CD4-positive, alpha-beta T cell treated with Interleukin-17A for 1 hour (primary cell): ENCODE measurements at regions not wholly inside any gene's neighbourhood (a gene's known extent, or its start where the extent isn't known, plus 50 kb on each side); places are given as distances from the start of the nearest gene placed in this dataset.

Experiments
- DNase-seq: peaks from one replicate; pipeline ENCODE4 v3.0.0-alpha.2; 2020

DNA sequence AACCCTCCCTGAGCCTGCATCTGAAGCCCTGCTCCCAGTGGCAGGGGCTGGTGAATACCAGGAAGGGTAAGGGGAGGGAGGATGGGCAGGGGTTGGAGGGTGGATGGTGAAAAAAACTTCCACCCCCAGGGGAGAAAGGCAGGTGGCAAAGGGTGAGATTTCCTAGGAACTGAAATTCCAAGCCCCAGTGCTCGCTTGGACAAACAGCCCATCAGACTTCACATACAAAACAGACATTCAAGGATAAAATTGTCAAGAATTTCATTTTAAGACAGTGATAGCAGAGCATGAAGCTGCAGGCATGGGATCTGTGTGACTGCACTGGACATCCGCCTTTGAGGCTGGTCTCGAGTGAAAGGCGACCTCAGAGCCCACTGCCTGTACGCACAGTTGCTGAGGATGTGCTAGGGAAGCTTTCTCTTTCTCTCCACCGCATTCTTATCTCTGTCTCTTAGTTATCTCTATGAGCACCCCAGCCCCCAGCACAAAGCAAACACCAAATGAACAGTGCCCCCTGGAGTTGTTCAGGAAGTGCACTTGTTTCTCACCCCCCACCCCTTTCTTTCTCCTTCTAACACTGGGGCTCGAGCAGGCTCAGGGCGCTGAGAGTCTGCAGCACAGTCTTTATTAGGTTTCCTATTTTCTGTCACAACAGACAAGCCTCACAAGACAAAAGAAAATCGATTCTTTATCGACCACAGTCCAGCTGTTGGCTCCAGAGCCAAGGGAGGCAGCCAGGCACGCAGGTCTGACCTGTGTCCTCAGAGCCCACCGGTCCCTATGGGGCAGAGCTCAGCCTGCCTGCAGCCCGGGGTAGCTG lies 237.3 kb upstream of the NCAM1 start:
- no peak for DNase-seq

DNA sequence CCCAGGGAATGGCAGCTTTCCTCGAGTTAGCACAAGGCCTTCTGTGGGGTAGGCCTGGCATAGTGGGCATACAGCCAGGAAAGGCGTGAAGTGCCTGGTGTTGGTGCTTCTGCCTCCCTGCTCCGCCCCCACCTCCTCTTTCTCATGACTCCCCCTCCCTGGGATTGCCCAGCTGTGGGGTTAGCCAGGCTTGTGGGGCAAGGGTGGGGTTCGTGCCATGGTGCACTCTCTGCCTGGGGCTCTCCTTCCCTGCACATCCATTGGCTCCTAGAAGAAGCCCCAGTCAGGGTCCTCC lies 236.8 kb upstream of the NCAM1 start:
- DNase-seq, result no peak

DNA sequence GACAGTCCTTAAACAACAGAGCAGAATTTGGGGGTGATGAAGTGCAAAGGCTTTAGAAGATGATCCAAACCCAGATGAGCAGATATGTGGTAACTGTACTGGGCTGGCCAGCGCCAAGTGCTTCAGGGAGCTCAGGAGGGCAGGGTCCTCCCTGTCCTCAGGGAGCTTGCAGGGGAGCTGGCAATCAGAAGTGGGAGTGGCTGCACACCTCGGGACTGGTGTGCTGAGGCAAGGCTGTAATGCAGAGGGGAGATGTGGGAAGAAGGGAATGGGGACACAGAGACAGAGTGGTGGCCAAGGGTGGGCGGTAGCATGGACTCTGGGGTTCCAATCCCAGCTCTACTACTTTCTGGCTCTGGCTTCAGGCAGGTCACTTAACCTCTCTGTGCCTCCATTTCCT lies 235.6 kb upstream of the NCAM1 start:
- no peak for DNase-seq

DNA sequence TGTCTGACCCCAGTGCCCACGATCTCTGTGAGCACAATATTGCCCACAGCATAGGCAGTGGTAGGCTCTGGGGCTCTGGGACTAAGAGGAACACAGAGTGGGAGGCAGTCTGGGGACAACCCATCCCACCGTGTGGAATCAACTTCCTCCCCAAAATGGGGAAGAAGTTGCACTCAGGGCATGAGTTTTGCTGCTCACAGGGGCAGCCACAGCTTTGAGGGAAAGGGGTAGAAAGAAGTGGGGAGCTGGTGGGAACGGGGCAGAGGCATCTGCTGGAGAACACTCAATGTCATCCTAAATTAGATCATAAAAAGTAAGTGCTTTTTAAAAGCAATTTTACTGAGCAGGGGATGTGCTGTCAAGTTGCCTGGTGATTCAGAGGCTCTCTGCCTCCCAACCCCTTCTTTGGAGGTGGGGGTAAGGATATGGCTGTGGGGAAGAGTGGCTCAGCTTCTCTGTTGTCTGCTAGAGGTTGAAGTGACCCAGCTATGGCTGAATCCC lies 233.8 kb upstream of the NCAM1 start:
- DNase-seq, result no peak

DNA sequence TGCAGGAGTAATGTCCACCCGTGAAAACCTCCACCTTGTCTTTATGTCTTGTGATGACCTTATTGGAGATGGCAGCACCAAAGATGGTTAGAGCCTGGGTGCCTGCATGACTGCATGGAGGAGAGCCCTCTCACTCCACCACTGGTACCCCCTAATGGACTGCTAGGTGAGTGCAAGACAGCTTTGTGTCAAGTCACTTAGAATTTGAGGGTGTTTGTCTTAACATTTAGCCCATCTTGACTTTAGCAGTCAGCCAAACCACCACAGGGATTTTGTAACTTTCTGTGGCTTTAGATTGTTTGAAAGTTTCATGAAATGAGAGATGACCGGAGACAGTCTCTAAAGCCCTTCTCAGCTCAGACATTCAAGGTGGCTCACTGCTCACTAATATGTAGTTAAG lies 232.9 kb upstream of the NCAM1 start:
- DNase-seq, result no peak

DNA sequence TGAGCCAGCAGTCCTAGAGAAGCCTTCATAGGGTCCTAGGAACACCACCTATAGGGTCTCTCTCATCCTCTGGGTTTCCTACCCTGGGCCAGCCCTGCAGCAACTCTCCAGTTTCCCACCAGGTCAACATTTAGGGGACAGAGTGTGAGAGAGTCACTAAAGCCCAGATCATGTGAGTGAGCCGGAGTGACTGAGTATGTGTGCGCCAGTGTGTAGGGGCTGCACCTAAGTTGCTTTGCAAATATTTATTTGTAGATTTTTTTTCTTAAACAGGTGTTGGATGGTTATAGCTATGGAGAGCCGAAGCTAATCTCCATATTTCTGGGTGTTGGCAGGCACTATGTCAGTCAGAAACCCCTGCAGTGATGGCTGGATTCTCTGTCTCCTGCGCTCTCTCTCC lies 232.5 kb upstream of the NCAM1 start:
- DNase-seq, result no peak

DNA sequence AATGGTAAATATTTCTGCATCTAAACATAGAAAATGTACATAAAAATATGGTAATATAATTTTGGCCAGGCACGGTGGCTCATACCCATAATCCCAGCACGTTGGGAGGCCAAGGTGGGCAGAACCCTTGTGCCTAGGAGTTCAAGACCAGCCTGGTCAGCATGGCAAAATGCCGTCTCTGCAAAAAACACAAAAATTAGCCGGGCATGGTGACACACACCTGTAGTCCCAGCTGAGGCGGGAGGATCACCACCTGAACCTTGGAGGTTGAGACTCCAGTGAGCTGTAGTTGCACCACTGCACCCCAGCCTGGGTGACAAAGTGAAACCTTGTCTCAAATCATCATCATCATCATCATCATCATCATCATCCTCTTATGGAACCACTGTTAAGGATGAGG lies 230.6 kb upstream of the NCAM1 start:
- DNase-seq, result no peak

DNA sequence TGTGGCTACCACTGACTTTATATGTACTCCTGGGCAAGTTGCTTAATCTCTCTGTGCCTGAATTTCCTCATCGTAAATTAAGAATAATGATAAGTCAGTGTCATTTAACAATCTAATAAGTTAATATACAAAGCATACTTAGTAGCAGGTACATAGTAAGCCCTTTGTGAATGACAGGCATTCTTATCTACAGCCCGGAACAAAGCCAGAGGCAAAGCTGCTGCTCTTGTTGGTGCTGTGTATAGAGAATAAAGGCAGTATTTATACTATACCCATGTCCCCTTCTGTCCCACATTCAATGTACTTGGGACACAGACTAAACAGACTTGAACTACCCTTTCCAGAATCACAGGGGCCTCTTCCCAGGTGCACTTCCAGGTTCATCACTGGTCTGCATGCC lies 229.7 kb upstream of the NCAM1 start:
- DNase-seq, result no peak

DNA sequence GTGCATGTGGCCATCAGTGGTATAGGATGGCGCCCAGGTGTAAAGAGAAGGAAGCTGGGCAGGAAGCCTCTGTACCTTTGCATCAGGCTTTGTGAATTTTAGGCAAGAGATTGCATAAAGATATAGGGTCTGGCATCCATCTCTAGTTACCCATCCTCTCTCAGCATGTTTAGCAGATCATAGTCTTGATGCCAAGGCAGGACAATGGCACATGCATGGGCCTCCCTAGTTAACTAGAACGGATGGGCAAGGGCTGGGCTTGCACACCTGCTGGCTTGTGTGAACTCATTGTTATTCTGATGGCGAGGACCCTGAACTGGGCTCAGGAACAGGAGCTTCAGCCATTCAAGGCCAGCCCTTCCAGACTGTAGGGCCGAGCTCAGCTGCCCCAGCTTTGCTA lies 229.2 kb upstream of the NCAM1 start:
- DNase-seq, result no peak

DNA sequence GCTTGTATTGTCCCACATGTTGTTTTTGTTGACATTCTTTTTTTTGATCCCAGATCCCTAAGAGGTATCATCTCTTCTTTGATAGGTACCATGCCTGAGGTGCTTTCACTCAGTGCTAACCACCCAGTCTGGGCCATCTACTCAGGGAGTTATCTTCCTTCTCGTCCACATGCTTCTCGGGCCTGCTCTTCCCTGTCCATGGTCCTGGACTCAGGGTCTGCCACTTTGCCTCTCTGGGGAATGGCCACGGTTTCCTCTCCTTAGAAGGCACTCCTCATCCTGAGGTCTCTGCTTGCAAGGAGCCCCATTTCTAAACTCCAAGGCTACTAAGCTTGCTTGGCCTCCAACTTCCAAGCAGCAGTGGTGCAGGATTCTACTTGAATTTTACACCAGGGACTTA lies 227.0 kb upstream of the NCAM1 start:
- no peak for DNase-seq

DNA sequence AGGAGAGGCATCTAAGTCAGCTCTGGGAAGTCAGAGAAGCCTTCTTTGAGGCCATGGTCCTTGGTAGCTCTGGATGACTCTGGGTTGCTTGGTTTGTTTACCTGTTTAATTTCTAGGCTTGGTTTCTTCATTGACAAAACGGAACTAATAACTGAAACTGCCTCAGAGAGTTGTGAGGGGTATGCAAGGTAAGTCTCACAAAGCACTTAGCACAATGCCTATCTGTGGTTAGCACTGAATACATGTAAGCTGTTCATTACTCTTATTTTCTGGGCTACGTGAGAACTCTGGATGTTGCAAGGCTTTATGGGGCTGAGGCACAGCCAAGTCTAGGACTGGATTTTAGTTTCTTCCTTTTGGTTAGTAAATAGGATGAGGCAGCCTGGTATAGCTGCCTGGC lies 225.8 kb upstream of the NCAM1 start:
- DNase-seq, result no peak

DNA sequence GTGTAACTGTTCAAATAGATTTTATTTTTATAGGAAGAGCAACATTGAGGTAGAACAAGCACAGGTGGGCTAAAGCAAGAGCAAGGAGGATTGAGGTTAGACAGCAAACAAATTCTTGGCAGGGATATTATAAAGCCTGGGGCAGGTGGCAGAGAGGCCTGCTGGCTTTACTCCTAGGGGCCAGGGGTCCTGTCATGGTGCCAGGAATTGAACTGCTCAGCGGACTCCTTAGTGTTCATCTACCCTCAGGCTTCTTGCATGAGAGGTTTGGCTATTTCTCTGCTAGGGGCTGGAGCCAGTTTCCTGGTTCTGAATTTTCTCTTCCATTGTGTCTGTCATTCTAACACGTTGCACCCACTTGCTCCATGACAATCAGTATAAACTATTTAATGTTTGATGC lies 217.2 kb upstream of the NCAM1 start:
- no peak for DNase-seq

DNA sequence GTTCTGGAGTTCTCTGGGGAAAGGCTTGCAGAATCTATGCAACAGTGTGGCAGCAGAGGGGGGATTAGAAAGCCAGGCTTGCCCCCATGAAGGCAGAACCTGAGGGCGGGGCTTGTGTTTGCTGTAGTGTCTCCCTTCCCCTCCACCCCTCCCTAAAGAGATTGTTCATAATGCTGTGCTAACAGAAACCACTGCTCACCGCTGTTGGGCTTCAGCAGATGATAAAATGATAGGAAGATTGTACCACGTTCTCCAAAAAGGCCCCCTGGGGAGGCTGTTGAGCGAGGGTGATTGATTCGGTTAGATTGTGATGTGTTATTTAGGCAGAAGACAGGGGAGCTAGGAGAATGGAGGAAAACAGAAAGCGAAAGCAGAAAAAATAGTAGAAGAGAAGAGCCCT lies 215.2 kb upstream of the NCAM1 start:
- no peak for DNase-seq

DNA sequence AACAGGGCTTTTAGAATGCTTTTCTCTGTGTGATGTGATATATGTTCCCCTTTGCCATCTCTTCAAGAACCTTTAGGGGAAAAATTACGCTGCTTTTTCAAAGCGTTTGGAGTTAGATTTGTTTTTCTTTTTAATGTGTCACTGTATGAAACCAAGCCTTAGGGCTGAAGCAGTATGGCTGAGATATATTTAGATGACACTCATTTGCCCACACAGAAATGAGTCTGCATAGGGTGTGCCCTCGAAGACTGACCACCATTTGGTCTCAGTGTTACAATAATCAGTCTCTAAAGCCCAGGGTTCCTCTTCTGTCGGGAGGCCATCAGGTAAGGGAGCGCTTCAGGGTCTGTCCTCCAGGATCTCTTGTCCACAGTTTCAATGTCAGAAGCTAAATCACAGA lies 213.0 kb upstream of the NCAM1 start:
- DNase-seq, result no peak

DNA sequence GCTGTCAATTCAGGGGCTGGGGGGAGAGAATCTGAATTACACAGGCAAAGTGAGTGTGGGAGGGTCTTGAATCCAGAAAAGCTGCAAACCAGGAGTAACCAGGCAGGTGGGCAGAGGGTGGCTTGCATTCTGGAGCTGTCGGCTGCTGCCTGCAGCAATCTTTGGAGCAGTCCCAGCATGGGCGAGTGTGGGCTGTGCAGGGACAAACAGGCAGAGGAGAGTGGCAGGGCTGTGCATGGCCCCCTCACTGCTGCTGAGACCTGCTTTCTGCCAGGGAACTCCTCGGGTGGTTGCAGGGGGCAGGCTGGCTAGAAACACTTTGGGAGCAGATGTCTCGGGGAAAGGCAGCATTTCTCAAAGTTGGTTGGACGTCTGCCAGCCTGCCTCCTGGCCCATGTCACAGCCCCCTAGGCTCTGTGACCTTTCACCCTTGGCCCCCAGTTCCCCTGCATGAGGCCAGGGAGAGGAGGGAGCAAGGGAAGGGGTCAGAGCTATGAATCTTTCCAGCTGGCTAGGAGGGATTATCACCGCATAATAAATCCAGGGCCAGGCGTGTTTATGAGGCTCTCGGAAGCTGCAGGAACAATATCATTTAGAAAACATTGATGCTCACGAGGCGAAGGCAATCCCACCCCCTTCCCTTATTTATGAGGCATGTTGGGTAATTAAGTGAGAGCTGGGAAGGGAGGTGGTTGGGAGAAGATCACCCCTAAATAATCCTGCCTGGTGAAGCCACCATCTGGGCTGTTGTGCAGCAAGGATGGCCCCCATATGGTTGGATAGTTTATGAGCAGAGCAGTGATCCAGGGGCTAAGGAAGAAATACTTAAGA lies 212.3 kb upstream of the NCAM1 start:
- no peak for DNase-seq

DNA sequence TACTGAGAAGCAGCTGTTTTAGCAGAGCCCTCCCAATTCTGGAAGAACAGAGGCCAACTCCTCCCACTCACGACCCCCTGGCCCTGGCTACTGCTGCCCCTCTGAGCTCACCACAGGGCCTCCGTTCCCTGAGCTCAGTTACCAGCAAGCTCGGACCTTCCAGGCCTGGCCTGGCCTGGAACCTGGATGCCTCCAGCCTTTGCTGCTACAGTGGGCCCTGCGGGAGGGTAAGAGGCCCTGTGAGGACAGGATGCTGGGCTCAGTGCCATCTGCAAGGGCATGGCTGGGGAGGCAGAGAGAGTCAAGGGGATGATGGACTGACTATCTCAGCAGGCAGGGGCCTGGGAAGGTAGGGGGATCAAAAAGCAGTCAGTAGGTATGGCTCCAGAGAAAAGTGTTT lies 209.9 kb upstream of the NCAM1 start:
- no peak for DNase-seq

DNA sequence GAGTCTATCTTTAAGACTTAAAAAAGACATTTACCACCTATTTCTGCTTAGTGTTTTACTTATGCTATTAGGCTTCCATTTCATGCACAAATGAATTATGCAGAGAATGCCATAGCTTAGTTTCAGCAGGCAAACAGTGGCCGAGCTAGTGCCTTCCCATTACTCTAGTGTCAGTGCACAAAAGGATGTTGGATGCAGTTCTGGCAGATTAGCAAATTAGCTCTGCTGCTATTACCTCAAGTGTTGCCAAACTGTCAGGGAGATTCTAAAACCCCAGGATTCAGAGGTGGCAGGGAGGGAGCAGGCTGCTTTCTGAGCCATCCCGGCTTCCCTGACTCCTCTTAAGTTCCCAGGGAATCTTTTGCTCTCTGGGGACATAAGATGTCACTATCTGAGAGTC lies 209.4 kb upstream of the NCAM1 start:
- no peak for DNase-seq

DNA sequence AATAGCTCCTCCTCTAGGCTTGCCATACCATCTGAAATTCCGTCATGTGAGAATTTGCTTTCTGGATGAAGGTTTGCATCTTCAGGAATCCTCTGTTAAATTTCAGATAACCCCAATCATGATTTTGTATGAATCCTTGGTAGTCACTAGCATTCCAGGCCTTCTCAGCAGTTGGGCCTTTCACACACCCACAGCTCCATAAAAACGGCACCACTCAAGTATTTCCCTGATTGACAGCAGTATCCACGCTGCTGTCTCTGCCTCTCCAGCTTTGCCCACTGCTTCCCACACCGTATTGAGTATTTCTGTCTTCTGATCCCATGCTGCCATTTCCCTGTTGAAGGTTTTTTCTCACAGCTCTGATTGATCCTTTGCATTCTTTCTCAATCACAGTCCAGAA lies 208.7 kb upstream of the NCAM1 start:
- no peak for DNase-seq

DNA sequence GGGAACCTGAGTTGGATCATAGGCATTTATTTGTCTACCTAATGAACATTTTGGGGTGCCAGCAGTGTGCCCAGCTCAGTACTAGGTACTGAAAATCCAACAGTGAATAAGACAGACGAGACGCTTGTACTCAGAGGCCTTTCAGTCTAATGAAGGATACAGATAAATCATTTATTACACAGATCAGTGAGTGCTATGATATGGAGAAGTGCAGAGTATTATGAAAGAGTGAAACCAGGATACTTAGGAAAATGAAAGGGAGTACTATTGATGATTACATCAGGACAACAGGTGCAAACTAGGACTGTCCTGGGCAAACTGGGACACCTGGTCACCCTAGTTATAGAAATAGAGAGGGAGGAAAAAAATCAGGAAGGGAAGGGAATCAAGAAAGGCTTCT lies 207.5 kb upstream of the NCAM1 start:
- DNase-seq, result no peak

DNA sequence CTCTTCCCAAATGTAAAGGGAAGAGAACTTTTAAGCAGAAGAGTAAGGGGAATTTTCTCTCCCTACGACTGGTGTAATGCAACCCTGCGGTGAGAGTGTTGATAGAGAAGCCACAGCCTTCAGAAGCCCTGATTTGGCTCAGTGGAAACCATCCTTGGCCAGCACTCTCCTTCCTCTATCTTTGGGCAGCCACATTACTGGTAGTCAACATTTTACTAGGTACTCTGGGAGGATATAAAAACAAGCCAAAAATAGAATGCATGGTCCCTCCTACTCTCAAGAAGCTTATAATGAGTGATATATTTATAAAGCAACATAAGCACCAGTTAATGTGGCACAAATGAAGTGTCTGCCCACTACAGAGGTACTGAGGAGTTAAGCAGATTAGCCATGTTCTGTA lies 201.8 kb upstream of the NCAM1 start:
- DNase-seq, result no peak

DNA sequence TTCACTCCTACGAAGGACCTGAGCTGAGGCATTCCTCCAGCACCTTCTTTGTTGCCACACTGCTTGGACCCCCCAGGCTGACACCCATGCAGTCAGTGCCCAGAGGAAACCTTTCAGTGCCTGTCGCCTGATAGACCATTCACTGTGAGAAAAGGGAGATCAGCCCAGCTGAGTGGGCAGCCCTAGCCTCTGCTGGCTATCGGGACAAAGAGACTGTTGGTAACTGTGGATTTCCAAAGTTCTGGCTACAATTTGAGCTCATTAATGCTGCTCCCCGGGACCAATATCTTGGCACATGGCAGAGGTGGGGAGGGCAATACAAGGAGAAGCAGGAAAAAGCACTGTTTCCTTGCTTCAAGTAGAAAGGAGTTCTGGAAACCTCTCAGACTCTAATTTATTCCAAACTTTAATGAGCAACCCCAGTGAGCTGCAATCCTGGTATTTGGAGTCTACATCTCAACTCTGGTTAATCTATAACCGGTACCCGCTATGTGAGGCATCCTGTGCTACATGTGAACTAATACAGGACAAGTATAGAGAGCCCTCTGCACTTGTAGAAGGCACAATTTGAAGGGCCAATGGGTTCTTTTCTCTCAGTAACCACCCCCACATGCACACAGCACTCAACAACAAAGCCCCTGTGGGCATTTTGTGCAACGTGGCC lies 200.7 kb upstream of the NCAM1 start:
- DNase-seq, result no peak

DNA sequence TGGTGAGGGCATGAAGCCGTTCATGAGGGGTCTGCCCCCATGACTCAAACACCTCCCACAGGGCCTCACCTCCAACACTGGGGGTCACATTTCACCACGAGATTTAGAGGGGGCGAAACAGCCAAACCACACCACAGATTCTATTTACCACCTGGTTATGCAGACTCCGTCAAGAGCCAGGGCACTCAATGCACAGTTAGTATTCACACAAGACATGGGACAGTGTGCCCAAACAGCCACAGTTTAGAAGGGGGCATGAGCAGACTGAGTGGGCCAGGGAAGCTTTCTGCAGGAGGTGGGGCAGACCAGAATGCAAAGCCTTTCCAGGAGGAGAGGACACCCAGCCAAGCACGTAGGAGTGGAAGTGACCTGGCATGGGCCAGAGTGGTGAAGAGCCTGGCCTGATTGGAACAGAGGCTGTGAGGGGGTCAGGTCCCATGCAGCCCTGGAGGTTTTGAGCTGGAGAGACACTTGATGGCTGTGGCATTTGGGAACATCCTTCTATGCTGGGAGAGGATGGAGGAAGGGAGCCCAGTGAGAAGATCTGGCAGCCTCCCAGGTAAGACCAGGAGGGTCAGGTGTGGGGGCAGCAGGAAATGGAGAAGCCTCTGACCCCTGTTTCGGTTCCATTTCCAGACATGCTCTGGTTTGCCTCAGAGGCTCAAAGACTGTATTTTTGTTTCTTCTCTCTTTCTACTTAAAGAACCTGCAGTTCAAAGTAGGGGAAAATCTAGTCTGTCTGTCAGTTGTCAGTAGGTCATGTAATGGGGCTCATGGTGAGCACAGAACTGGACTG lies 199.1 kb upstream of the NCAM1 start:
- DNase-seq, result no peak

DNA sequence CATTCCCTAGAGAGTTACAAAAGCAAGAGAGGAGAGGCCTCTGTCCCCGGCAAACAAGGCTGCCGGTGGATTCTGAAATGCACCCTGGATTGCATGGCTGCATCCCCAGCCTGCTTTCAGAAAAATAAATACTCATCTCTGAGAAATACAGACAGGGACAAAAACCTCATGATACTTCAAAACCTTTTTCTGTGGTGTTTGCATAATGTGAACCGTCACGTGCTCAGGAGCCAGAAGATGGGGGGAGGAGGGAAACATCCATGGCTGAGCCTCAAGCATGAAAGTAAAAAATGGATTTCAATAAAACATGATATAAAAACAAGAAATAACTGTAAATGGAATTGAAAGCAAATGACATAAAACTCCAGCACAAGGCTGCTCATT lies 198.5 kb upstream of the NCAM1 start:
- no peak for DNase-seq
